SJSA1 (cell line): ENCODE measurements at regions not wholly inside any gene's neighbourhood (a gene's known extent, or its start where the extent isn't known, plus 50 kb on each side); places are given as distances from the start of the nearest gene placed in this dataset.
A peak's percentile ranks its signal among the peaks of the same experiment; 100 is the strongest.

Source experiments
- DNase-seq, 2 experiments: peaks; one replicate each; pipeline ENCODE4 v3.0.0-alpha.2; 2015 to 2020; ENCODE audit warnings: low spot score in 2 of 2, low read depth in 1 of 2
- H3K27ac ChIP-seq: fragments of 250-450 bp; sonication (Bioruptor Pico); 2 replicates; pipeline ENCODE4 v1.5.1; 2020; ENCODE audit warnings: mild to moderate bottlenecking, moderate library complexity
- H3K27me3 ChIP-seq: fragments of 250-450 bp; sonication (Bioruptor Pico); replicated peaks from 2 replicates; pipeline ENCODE4 v1.5.1; 2020; ENCODE audit warnings: mild to moderate bottlenecking, moderate library complexity
- H3K36me3 ChIP-seq: fragments of 250-450 bp; sonication (Bioruptor Pico); 2 replicates; pipeline ENCODE4 v1.5.1; 2020; ENCODE audit warnings: mild to moderate bottlenecking
- H3K4me1 ChIP-seq: fragments of 250-450 bp; sonication (Bioruptor Pico); replicated peaks from 2 replicates; pipeline ENCODE4 v1.6.1; 2021; ENCODE audit warnings: mild to moderate bottlenecking
- H3K4me3 ChIP-seq: fragments of 250-450 bp; sonication (Bioruptor Pico); 2 replicates; pipeline ENCODE4 v1.5.1; 2020; ENCODE audit warnings: mild to moderate bottlenecking
- H3K9me3 ChIP-seq: fragments of 250-450 bp; sonication (Bioruptor Pico); replicated peaks from 2 replicates; pipeline ENCODE4 v1.5.1; 2020; ENCODE audit warnings: mild to moderate bottlenecking

GRCh38 chr11:27894552-27894951 is 194.3 kb upstream of the BDNF start:
- Histone ChIP-seq H3K4me3 (no peak overlapping the region), H3K36me3 (no peaks in the 10 kb centered on the region), H3K27ac (no peak overlapping the region), H3K4me1 (no peaks in the 10 kb centered on the region), H3K27me3 (no peaks in the 10 kb centered on the region), H3K9me3 (no peaks in the 10 kb centered on the region)
- no peak for DNase-seq

- H3K9me3 ChIP-seq, result no peaks in the 10 kb centered on the region
- H3K4me3 ChIP-seq, result no peak overlapping the region
- DNase-seq, result no peak
- peaks cover 16% of the 10 kb centered on the region for H3K4me1 ChIP-seq
- H3K27ac ChIP-seq, result no peak overlapping the region
- H3K36me3 ChIP-seq, result no peaks in the 10 kb centered on the region
- H3K27me3 ChIP-seq, result no peaks in the 10 kb centered on the region
These were observed 186.6 kb upstream of the BDNF start for GRCh38 chr11:27886857-27887256.

- peak overlapping the region; percentile 78 for H3K27ac ChIP-seq
- DNase-seq, result peak; percentile 40 to 77
- H3K9me3 ChIP-seq, result no peaks in the 10 kb centered on the region
- no peak overlapping the region for H3K4me3 ChIP-seq
- peaks cover 27% of the 10 kb centered on the region for H3K4me1 ChIP-seq
- no peaks in the 10 kb centered on the region for H3K36me3 ChIP-seq
- no peaks in the 10 kb centered on the region for H3K27me3 ChIP-seq
These were observed 181.9 kb upstream of the BDNF start for GRCh38 chr11:27882066-27882697.

- H3K36me3 ChIP-seq, result no peaks in the 10 kb centered on the region
- no peaks in the 10 kb centered on the region for H3K27me3 ChIP-seq
- H3K4me1 ChIP-seq, result peaks cover 3% of the 10 kb centered on the region
- no peak overlapping the region for H3K27ac ChIP-seq
- H3K4me3 ChIP-seq, result no peak overlapping the region
- no peaks in the 10 kb centered on the region; the same call in 1 of the 2 replicates for H3K9me3 ChIP-seq
- no peak for DNase-seq
These were observed 175.8 kb upstream of the BDNF start for GRCh38 chr11:27875831-27876775.

GRCh38 chr11:27874998-27875830 is 175.0 kb upstream of the BDNF start:
- Histone ChIP-seq H3K27me3 (no peaks in the 10 kb centered on the region), H3K27ac (no peak overlapping the region), H3K36me3 (no peaks in the 10 kb centered on the region), H3K4me3 (no peak overlapping the region), H3K4me1 (no peaks in the 10 kb centered on the region), H3K9me3 (no peaks in the 10 kb centered on the region; the same call in 1 of the 2 replicates)
- DNase-seq, result no peak

DNA sequence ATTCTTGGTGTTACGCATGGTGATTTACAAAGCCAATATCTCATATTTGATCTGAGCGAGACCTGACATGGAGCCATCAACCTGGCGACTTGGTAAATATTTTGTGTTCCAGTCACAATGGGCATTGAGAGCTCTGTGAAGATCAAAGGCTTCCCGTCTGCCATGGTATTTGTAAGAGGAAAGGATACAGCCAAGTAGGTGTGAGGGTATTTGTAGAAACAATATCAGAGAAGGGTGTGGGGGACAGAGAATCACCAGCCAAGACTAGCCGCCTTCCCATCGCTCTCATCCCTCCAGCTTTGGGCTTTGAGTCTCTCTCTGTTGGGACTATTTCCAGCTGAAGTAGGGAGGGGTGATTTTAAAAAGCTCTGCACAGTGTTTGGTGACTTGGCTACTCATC is 173.4 kb upstream of the BDNF start:
- Histone ChIP-seq H3K27ac (no peak overlapping the region), H3K9me3 (no peaks in the 10 kb centered on the region; the same call in 1 of the 2 replicates)
- DNase-seq, result no peak

GRCh38 chr11:27871056-27871455 is 170.8 kb upstream of the BDNF start:
- Histone ChIP-seq H3K27ac (no peak overlapping the region), H3K4me1 (no peaks in the 10 kb centered on the region), H3K27me3 (no peaks in the 10 kb centered on the region), H3K9me3 (no peaks in the 10 kb centered on the region; the same call in 1 of the 2 replicates), H3K4me3 (no peak overlapping the region), H3K36me3 (no peaks in the 10 kb centered on the region)
- no peak for DNase-seq

More for the DNA sequence above, 173.4 kb upstream of the BDNF start:
- Histone ChIP-seq H3K27me3 (no peaks in the 10 kb centered on the region), H3K4me1 (no peaks in the 10 kb centered on the region), H3K4me3 (no peak overlapping the region), H3K36me3 (no peaks in the 10 kb centered on the region)

DNA sequence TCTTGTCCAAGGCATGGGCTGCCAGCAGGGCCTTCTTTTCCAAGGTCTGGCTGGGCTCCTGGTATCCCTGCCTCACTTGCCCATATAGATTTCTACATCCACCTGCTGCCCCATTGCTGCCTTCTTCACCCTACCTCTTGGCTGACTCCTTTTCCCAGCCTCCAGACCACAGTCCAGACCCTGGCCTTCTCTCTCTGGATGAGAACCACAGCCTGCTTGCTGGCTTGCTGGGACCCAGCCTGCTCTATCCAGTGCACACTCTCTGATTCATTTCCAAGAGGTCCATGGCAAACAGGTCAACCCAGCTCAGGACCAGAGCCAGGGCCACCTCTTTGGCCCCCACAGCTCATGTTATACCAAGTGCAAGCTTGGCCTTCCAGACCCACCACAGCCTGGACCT is 169.4 kb upstream of the BDNF start:
- Histone ChIP-seq H3K27ac (no peak overlapping the region), H3K27me3 (no peaks in the 10 kb centered on the region)
- DNase-seq, result no peak

DNA sequence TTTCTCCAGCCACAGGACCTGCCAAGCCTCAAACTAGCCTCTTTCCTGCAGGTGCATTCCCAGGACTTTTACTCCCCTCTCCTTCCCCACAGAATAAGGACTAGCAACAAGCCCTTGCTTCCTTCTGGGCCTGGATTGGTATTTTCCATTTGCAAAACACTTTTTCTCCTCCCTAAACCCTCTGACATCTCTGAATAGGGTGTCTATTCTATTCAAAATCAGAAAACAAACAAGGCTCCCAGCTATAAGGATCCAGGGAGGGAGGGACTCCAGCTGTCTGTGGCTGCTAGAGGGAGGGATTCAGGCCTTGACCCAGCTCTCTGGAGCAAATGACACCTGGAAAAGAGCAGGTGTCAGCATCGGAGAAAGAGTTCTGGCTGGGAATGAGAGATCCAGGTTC is 168.5 kb upstream of the BDNF start:
- DNase-seq, result no peak
- no peaks in the 10 kb centered on the region; the same call in 1 of the 2 replicates for H3K9me3 ChIP-seq
- no peaks in the 10 kb centered on the region for H3K36me3 ChIP-seq
- H3K4me3 ChIP-seq, result no peak overlapping the region
- no peaks in the 10 kb centered on the region for H3K27me3 ChIP-seq
- no peaks in the 10 kb centered on the region for H3K4me1 ChIP-seq
- H3K27ac ChIP-seq, result no peak overlapping the region

More for the DNA sequence above, 169.4 kb upstream of the BDNF start:
- Histone ChIP-seq H3K4me3 (no peak overlapping the region), H3K36me3 (no peaks in the 10 kb centered on the region), H3K9me3 (no peaks in the 10 kb centered on the region; the same call in 1 of the 2 replicates), H3K4me1 (no peaks in the 10 kb centered on the region)

GRCh38 chr11:27868226-27868625 is 168.0 kb upstream of the BDNF start:
- no peak for DNase-seq
- Histone ChIP-seq H3K4me3 (no peak overlapping the region), H3K4me1 (no peaks in the 10 kb centered on the region), H3K27me3 (no peaks in the 10 kb centered on the region), H3K36me3 (no peaks in the 10 kb centered on the region), H3K9me3 (no peaks in the 10 kb centered on the region; the same call in 1 of the 2 replicates), H3K27ac (no peak overlapping the region)

DNA sequence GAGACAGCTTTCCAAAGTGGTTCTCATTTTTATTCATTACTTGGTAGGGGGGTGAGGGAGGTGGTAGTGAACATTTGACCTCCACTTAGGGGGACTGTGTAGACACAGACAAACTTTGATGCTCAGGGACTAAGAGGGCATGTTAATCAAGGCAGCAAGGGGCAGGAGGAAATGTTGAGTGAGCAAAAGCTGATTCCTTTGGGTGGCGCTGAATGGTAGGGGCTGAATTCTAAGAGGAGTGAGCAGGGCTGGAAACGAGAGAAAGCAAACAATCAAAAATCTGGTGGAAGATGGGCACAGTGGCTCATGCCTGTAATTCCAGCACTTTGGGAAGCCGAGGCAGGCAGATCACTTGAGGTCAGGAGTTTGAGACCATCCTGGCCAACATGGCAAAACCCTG is 164.8 kb upstream of the BDNF start:
- Histone ChIP-seq H3K4me1 (peaks cover 7% of the 10 kb centered on the region; the same call in 1 of the 2 replicates), H3K4me3 (no peak overlapping the region), H3K27ac (no peak overlapping the region), H3K36me3 (no peaks in the 10 kb centered on the region), H3K27me3 (no peaks in the 10 kb centered on the region), H3K9me3 (no peaks in the 10 kb centered on the region)
- no peak for DNase-seq

GRCh38 chr11:27864611-27865010 is 164.4 kb upstream of the BDNF start:
- peaks cover 7% of the 10 kb centered on the region; the same call in 1 of the 2 replicates for H3K4me1 ChIP-seq
- no peak overlapping the region for H3K4me3 ChIP-seq
- H3K27me3 ChIP-seq, result no peaks in the 10 kb centered on the region
- no peak for DNase-seq
- no peak overlapping the region for H3K27ac ChIP-seq
- H3K9me3 ChIP-seq, result no peaks in the 10 kb centered on the region
- no peaks in the 10 kb centered on the region for H3K36me3 ChIP-seq

GRCh38 chr11:27864091-27864491 is 163.8 kb upstream of the BDNF start:
- no peak for DNase-seq
- H3K4me3 ChIP-seq, result no peak overlapping the region
- no peaks in the 10 kb centered on the region for H3K27me3 ChIP-seq
- peaks cover 7% of the 10 kb centered on the region; the same call in 1 of the 2 replicates for H3K4me1 ChIP-seq
- no peaks in the 10 kb centered on the region for H3K36me3 ChIP-seq
- no peaks in the 10 kb centered on the region for H3K9me3 ChIP-seq
- H3K27ac ChIP-seq, result no peak overlapping the region
